Brain pericyte (primary cell): ENCODE measurements at regions not wholly inside any gene's neighbourhood (a gene's known extent, or its start where the extent isn't known, plus 50 kb on each side); places are given as distances from the start of the nearest gene placed in this dataset.
A peak's percentile ranks its signal among the peaks of the same experiment; 100 is the strongest.
"Not testable (repeated sequence)": the region's sequence is repeated elsewhere in the genome, so short reads cannot be mapped to it uniquely, and the experiment has no call there.

ENCODE experiments used
- DNase-seq: peaks from one replicate; pipeline ENCODE4 v3.0.0-alpha.2; 2012; ENCODE audit warnings: low read depth, low spot score

- DNase-seq: no peak
These were observed 68.5 kb upstream of the MAP9 start for GRCh38 chr4:155445306-155445705.

DNA sequence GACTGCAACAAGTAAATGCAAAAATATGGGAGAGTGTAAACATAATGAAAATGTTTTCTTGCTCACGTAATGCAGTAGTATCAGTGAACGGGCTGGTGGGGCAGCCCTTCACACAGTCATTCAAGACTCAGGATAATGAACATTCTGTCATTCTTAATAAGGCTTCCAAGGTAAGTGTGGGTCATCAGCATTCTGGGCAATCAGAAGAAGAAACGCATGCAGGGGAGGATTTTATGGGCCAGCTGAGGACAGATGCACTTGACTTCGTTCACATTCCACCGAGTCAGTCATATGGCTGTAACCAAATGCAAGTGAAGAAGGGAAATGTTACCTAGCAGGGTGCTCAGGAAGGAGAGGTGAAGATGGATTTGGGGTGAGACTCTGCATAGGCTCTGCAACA lies 68.0 kb upstream of the MAP9 start:
- no peak for DNase-seq

DNA sequence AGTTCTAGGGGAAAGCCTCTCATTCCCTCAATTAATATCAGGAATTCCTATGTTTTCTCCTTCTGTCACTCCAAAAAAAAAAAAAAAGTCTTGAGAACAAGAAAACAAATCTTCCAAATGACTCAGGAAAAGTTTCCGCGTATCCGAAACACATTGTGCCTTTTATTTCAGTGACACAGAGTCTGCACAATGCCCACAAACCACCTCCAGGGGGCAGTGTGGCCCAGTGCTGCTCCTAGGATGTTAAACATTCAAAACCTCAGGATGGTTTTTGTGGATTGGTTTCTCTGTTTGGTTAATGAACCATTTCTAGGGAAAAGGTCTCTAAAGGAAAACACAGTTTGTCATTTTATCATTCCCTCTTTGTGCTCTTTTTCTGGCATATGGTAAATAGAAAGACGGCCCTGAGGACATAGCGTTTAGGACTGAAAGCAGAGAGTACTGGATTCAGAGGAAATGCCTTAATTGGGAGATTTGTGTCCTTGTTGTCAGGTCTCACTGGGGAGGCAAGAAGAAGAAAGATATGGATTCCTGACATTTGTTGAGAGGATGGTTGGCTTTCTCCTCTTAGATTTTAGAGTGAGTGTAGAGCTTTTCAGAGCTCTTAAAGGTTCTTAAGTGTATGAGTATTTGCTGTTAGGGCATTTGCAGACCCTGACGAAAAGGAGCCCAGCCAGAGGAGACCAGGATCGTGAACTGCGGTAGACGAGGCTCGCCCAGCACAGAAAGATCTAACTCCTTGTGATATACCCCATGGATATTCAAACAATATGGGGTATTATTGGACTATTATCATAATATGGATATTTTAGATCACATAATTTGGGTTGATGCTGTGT lies 65.7 kb upstream of the MAP9 start:
- peak; percentile 36 for DNase-seq

DNA sequence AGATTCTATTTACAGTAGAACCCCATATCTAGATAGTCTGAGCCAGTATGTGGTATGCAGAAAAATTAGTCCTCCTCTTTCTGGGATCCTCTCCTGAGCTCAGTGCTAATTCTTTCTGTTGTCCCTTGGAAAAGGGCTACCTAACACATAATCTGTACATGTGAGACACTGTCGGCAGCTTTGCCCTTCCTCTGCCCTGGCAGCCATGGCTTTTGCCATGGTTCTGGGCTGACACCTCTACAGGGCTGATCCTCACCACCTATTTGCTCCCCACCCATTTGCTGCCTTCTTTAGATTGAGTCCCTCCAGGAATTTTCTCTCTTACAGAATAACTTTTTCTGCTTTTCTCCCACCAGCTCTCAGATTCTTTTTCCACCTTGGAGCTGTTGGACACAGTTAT lies 64.7 kb upstream of the MAP9 start:
- DNase-seq: no peak

- DNase-seq: not testable (repeated sequence)
These were observed 63.0 kb upstream of the MAP9 start for GRCh38 chr4:155439760-155440159.

DNA sequence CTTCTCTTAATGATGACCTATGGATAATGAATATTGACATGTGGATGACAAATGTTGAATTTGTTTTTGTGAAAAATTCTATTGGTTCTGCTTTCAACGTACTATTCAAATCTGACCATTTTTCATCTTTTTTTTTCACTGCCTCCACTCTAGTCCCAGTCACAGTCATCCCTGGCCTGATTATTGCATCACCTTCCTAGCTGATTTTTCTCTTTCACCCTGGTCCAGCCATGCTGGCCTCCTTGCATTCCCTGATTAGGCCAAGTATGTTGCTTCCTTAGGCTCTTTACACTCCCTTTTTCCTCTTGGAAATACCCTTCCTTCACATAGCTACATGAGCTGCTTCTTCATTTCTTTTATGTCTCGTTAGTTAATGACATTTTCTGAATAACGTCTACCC lies 58.1 kb upstream of the MAP9 start:
- DNase-seq: no peak

GRCh38 chr4:155434366-155434765 lies 57.6 kb upstream of the MAP9 start:
- DNase-seq: no peak

GRCh38 chr4:155433636-155434360 lies 57.0 kb upstream of the MAP9 start:
- no peak for DNase-seq

- DNase-seq: no peak
These were observed 54.4 kb upstream of the MAP9 start for GRCh38 chr4:155430895-155431795.

DNA sequence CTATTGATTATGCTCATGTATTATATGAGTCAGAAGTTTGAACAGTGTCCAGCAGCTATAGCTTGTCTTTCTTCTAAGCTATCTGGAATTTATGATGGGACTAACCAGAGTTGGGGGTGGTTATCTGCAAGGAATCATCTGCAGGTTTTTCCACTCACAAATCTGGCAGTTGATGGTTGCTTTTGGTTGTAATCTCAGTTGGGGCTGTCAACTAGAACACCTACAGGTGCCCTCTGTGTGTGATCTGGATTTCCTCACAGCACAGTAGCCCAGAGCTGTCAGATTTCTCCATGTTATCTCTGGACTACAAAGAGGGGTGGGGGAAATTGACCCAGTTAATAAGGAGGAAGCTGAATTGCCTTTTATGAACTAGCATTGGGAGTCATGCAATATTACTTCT lies 51.4 kb upstream of the MAP9 start:
- no peak for DNase-seq

DNA sequence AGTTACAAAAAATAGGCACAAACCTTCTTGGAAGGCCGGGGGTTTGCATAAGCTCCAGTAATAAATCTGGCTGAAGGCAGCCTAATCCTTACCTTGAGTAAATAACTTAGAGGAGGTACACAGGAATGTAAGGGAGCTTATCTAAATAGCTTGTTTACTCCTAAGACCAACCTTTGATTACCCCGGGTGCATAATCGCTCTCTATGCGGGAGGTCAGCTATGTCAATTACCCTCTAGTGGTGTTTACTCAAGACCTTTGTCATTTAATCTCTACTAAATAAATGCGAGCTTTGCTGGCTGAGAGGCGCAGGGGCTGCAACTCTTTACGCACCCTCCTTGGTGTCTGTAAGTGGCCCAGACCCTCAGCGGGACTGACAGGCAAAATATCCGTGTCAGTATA lies 50.2 kb upstream of the MAP9 start:
- no peak for DNase-seq
